ENCODE measurements at regions not wholly inside any gene's neighbourhood (a gene's known extent, or its start where the extent isn't known, plus 50 kb on each side); places are given as distances from the start of the nearest gene placed in this dataset.

DNA sequence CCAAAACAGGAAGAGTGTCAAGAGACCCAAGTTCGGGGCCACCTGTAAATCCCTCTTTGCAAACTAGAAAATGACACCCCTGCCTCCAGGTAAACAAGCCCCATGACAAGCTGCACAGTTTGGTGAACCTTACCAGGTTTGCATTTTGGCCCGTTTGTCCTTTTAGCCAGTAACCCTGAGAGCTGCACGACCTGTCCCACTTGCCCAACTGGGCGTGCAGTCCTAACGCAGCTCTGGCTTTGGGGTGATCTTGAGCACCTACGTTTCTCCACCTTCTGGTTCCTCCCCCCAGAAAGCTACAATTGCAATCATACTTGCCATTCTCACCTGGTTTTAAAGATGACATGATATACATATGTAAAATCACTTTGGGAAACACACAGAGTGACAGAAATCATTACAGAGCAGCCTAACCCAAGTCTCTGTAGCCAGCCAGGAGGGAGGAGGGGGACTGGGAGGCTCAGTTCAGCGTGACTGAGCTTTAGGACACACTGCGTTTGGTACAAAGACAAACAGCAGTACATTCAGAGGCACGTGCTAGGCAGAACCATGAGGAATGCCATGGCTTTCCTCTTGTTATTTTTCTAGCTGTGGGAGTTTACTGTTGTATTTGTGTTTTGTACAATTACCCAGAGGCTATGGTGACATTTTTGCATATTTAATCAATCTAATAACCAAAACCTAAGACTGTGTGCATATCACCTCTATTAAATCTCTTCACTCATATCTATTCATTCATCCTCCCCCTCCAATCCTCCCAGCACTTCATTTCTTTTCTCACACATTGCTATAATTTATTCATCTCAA is 304.0 kb downstream of the IRS1 start:
- H3K4me3 Mint-ChIP-seq (ENCODE audit: low read depth, unreplicated experiment): no peak overlapping the region
- no peak for TF ChIP-seq CTCF (IDR thresholded peaks at IDR 0.05; ENCODE audit: unreplicated experiment)
- intact Hi-C loops (cut with micrococcal nuclease; ENCODE audit: unreplicated experiment): no loop called here
- no TSS peak for BruUV-seq (replicated peaks)
- CTCF ChIA-PET: no interaction called here
- no peaks in the 10 kb centered on the region for H3K27me3 Mint-ChIP-seq (ENCODE audit: unreplicated experiment)
- DNase-seq: no peak
- H3K36me3 Mint-ChIP-seq (ENCODE audit: insufficient read depth, unreplicated experiment): no peaks in the 10 kb centered on the region
- H3K9me3 Mint-ChIP-seq (ENCODE audit: low read depth, unreplicated experiment): peaks cover 12% of the 10 kb centered on the region
- no peaks in the 10 kb centered on the region for H3K4me1 Mint-ChIP-seq (ENCODE audit: low read depth, unreplicated experiment)
- no peak overlapping the region for H3K27ac Mint-ChIP-seq (ENCODE audit: unreplicated experiment)

- Mint-ChIP-seq H3K27me3 (ENCODE audit: unreplicated experiment) (no peaks in the 10 kb centered on the region), H3K4me1 (ENCODE audit: low read depth, unreplicated experiment) (no peaks in the 10 kb centered on the region), H3K27ac (ENCODE audit: unreplicated experiment) (no peak overlapping the region), H3K36me3 (ENCODE audit: insufficient read depth, unreplicated experiment) (no peaks in the 10 kb centered on the region), H3K9me3 (ENCODE audit: low read depth, unreplicated experiment) (peaks cover 10% of the 10 kb centered on the region), H3K4me3 (ENCODE audit: low read depth, unreplicated experiment) (no peak overlapping the region)
- BruUV-seq (replicated peaks): no TSS peak
- no peak for TF ChIP-seq CTCF (IDR thresholded peaks at IDR 0.05; ENCODE audit: unreplicated experiment)
- CTCF ChIA-PET: no interaction called here
- intact Hi-C loops (cut with micrococcal nuclease; ENCODE audit: unreplicated experiment): no loop called here
- no peak for DNase-seq
Observed at GRCh38 chr2:226491112-226491511, 308.5 kb downstream of the IRS1 start.

- TF ChIP-seq CTCF (IDR thresholded peaks at IDR 0.05; ENCODE audit: unreplicated experiment): no peak
- no TSS peak for BruUV-seq (replicated peaks)
Observed at GRCh38 chr2:226489775-226490541, 309.7 kb downstream of the IRS1 start.

GRCh38 chr2:226488034-226488433 is 311.6 kb downstream of the IRS1 start:
- peaks cover 10% of the 10 kb centered on the region for H3K9me3 Mint-ChIP-seq (ENCODE audit: low read depth, unreplicated experiment)
- no peak overlapping the region for H3K27ac Mint-ChIP-seq (ENCODE audit: unreplicated experiment)
- no peaks in the 10 kb centered on the region for H3K27me3 Mint-ChIP-seq (ENCODE audit: unreplicated experiment)
- no peak overlapping the region for H3K4me3 Mint-ChIP-seq (ENCODE audit: low read depth, unreplicated experiment)
- no TSS peak for BruUV-seq (replicated peaks)
- no peak for TF ChIP-seq CTCF (IDR thresholded peaks at IDR 0.05; ENCODE audit: unreplicated experiment)
- no peaks in the 10 kb centered on the region for H3K36me3 Mint-ChIP-seq (ENCODE audit: insufficient read depth, unreplicated experiment)
- intact Hi-C loops (cut with micrococcal nuclease; ENCODE audit: unreplicated experiment): no loop called here
- CTCF ChIA-PET: no interaction called here
- DNase-seq: no peak
- peaks cover 20% of the 10 kb centered on the region for H3K4me1 Mint-ChIP-seq (ENCODE audit: low read depth, unreplicated experiment)

More at GRCh38 chr2:226489775-226490541, 309.7 kb downstream of the IRS1 start:
- Mint-ChIP-seq H3K27me3 (ENCODE audit: unreplicated experiment) (no peaks in the 10 kb centered on the region), H3K9me3 (ENCODE audit: low read depth, unreplicated experiment) (peaks cover 10% of the 10 kb centered on the region), H3K4me3 (ENCODE audit: low read depth, unreplicated experiment) (no peak overlapping the region), H3K27ac (ENCODE audit: unreplicated experiment) (no peak overlapping the region), H3K4me1 (ENCODE audit: low read depth, unreplicated experiment) (peaks cover under 1% of the 10 kb centered on the region), H3K36me3 (ENCODE audit: insufficient read depth, unreplicated experiment) (no peaks in the 10 kb centered on the region)
- DNase-seq: no peak
- CTCF ChIA-PET: no interaction called here
- intact Hi-C loops (cut with micrococcal nuclease; ENCODE audit: unreplicated experiment): no loop called here

Data from Calu3 (cell line).